ENCODE measurements at regions not wholly inside any gene's neighbourhood (a gene's known extent, or its start where the extent isn't known, plus 50 kb on each side); places are given as distances from the start of the nearest gene placed in this dataset.

DNA sequence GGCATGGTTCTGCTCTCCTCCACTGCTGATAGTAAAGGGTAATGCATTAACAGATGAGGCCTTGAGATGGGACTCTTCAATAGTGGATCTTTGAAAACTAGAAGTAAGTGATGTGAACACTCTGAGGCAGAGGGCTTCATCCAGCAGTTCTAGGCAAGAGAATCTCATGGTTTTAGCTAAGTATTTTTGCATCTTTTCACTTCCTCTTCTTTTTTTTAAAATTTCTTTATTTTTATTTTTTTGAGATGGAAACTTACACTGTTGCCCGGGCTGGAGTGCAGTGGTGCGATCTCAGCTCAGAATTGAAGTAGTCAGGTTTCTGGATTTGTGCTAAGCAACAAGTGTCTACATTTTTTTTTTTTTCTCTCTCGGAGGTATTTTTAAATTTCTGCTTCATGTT is 101.9 kb downstream of the MTRR start:
- CTCF ChIA-PET, result interaction anchor here (0.6 to 1.0 kb wide), 4 partner anchors 225 to 873 kb away, joined by 3 read pairs; no protein-coding TSS in a partner anchor
- SMC1A ChIA-PET (ENCODE audit: uncharacterized antibody, unreplicated experiment), result interaction anchor here (0.9 to 1.9 kb wide), 3 partner anchors 9 to 33 kb away, joined by 3 to 6 read pairs (median 4); no protein-coding TSS in a partner anchor
- Histone ChIP-seq H3K4me3 (no peak overlapping the region), H3K9me3 (replicated peaks; ENCODE audit: control insufficient read depth, insufficient read depth, low read length) (no peaks in the 10 kb centered on the region), H3K27ac (ENCODE audit: control insufficient read depth, insufficient read depth) (no peak overlapping the region), H3K36me3 (ENCODE audit: control insufficient read depth in 2 of 2, insufficient read depth in 2 of 2, low read length in 1 of 2) (no peaks in the 10 kb centered on the region), H3K9ac (ENCODE audit: control insufficient read depth, insufficient read depth, low read length) (no peak overlapping the region), H4K20me1 (ENCODE audit: control insufficient read depth, insufficient read depth) (no peaks in the 10 kb centered on the region), H3K79me2 (ENCODE audit: control insufficient read depth, insufficient read depth, low read length) (no peaks in the 10 kb centered on the region), H2AFZ (ENCODE audit: control insufficient read depth, low read depth, low read length) (no peak overlapping the region), H3K4me2 (ENCODE audit: control insufficient read depth, insufficient read depth) (no peak overlapping the region), H3K4me1 (ENCODE audit: control insufficient read depth, insufficient read depth, low read length) (no peaks in the 10 kb centered on the region), H3K27me3 (replicated peaks in 1 of 2; ENCODE audit: control insufficient read depth in 2 of 2, insufficient read depth in 2 of 2, low read length in 1 of 2) (no peaks in the 10 kb centered on the region)
- POLR2A ChIA-PET, result interaction anchor here (0.6 kb wide), 1 partner anchor 120 kb away, joined by 3 read pairs; no protein-coding TSS in a partner anchor
- ATAC-seq, result peak; percentile 31
- in situ Hi-C loops (cut with MboI), result no loop called here
- BruUV-seq (replicated peaks), result no TSS peak
- RAD21 ChIA-PET (ENCODE audit: unreplicated experiment), result interaction anchor here (0.8 kb wide), 1 partner anchor 77 kb away, joined by 4 read pairs; no protein-coding TSS in a partner anchor
- WGBS (ENCODE audit: insufficient coverage, insufficient replicate concordance, low lambda C conversion rate, missing lambda C conversion rate), result 13% methylated on average over 3 of the region's 3 CpGs
- intact Hi-C loops (cut with micrococcal nuclease; ENCODE audit: unreplicated experiment), result no loop called here
- peak; percentile 0 for DNase-seq (ENCODE audit: low read depth, low spot score)
- no peak for FAIRE-seq
- peak; percentile 64; the same call in 1 of the 2 replicates for TF ChIP-seq MEF2A (IDR thresholded peaks at IDR 0.05; ENCODE audit: insufficient read depth, low read depth, low read length)
- TF ChIP-seq KLF5 (IDR thresholded peaks at IDR 0.05; ENCODE audit: partially characterized antibody), result no peak
- no peak for TF ChIP-seq TAF1 (IDR thresholded peaks at IDR 0.05; ENCODE audit: borderline replicate concordance, low read depth, low read length)
- no peak for TF ChIP-seq TARDBP (IDR thresholded peaks at IDR 0.05; ENCODE audit: borderline replicate concordance)
- TF ChIP-seq MTA3 (IDR thresholded peaks at IDR 0.05; ENCODE audit: borderline replicate concordance, low read length), result no peak
- TF ChIP-seq, protein P1, sequence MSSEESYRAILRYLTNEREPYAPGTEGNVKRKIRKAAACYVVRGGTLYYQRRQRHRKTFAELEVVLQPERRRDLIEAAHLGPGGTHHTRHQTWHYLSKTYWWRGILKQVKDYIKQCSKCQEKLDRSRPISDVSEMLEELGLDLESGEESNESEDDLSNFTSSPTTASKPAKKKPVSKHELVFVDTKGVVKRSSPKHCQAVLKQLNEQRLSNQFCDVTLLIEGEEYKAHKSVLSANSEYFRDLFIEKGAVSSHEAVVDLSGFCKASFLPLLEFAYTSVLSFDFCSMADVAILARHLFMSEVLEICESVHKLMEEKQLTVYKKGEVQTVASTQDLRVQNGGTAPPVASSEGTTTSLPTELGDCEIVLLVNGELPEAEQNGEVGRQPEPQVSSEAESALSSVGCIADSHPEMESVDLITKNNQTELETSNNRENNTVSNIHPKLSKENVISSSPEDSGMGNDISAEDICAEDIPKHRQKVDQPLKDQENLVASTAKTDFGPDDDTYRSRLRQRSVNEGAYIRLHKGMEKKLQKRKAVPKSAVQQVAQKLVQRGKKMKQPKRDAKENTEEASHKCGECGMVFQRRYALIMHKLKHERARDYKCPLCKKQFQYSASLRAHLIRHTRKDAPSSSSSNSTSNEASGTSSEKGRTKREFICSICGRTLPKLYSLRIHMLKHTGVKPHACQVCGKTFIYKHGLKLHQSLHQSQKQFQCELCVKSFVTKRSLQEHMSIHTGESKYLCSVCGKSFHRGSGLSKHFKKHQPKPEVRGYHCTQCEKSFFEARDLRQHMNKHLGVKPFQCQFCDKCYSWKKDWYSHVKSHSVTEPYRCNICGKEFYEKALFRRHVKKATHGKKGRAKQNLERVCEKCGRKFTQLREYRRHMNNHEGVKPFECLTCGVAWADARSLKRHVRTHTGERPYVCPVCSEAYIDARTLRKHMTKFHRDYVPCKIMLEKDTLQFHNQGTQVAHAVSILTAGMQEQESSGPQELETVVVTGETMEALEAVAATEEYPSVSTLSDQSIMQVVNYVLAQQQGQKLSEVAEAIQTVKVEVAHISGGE (CRISPR knock-in tag; IDR thresholded peaks at IDR 0.05), result no peak
- TF ChIP-seq IKZF2 (IDR thresholded peaks at IDR 0.05), result no peak
- TF ChIP-seq SPI1 (IDR thresholded peaks at IDR 0.05; ENCODE audit: borderline replicate concordance, insufficient read depth, low read depth, low read length), result peak; percentile 42; the same call in 1 of the 2 replicates
- no peak for TF ChIP-seq STAT3 (IDR thresholded peaks at IDR 0.05; ENCODE audit: low read depth, low read length)
- no peak for TF ChIP-seq BMI1 (IDR thresholded peaks at IDR 0.05; ENCODE audit: borderline replicate concordance)
- TF ChIP-seq, protein P2, sequence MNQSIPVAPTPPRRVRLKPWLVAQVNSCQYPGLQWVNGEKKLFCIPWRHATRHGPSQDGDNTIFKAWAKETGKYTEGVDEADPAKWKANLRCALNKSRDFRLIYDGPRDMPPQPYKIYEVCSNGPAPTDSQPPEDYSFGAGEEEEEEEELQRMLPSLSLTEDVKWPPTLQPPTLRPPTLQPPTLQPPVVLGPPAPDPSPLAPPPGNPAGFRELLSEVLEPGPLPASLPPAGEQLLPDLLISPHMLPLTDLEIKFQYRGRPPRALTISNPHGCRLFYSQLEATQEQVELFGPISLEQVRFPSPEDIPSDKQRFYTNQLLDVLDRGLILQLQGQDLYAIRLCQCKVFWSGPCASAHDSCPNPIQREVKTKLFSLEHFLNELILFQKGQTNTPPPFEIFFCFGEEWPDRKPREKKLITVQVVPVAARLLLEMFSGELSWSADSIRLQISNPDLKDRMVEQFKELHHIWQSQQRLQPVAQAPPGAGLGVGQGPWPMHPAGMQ (IDR thresholded peaks at IDR 0.05; ENCODE audit: borderline replicate concordance), result no peak
- no peak for TF ChIP-seq EZH2 (IDR thresholded peaks at IDR 0.05; ENCODE audit: borderline replicate concordance, control insufficient read depth, low read depth, low read length)
- TF ChIP-seq SP1 (IDR thresholded peaks at IDR 0.05; ENCODE audit: low read depth, low read length), result no peak
- no peak for TF ChIP-seq RUNX3 (IDR thresholded peaks at IDR 0.05; ENCODE audit: low read length)
- no peak for TF ChIP-seq MYB (IDR thresholded peaks at IDR 0.05; ENCODE audit: borderline replicate concordance, low read depth, low read length)
- TF ChIP-seq, protein P3, sequence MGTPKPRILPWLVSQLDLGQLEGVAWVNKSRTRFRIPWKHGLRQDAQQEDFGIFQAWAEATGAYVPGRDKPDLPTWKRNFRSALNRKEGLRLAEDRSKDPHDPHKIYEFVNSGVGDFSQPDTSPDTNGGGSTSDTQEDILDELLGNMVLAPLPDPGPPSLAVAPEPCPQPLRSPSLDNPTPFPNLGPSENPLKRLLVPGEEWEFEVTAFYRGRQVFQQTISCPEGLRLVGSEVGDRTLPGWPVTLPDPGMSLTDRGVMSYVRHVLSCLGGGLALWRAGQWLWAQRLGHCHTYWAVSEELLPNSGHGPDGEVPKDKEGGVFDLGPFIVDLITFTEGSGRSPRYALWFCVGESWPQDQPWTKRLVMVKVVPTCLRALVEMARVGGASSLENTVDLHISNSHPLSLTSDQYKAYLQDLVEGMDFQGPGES (IDR thresholded peaks at IDR 0.05), result no peak
- no peak for TF ChIP-seq SIX5 (IDR thresholded peaks at IDR 0.05; ENCODE audit: low read depth, low read length, severe bottlenecking)
- TF ChIP-seq SIN3A (IDR thresholded peaks at IDR 0.05; ENCODE audit: low read depth, low read length), result no peak
- no peak for TF ChIP-seq SMC3 (IDR thresholded peaks at IDR 0.05; ENCODE audit: borderline replicate concordance, low read length)
- no peak for TF ChIP-seq ESRRA (IDR thresholded peaks at IDR 0.05; ENCODE audit: low read length)
- TF ChIP-seq NR2C1 (IDR thresholded peaks at IDR 0.05), result no peak
- TF ChIP-seq ZNF384 (IDR thresholded peaks at IDR 0.05; ENCODE audit: borderline replicate concordance, low read depth, low read length), result peak; percentile 71

Measured in GM12878 (cell line).